Nucleus accumbens (tissue), 56 donors: ENCODE measurements at regions not wholly inside any gene's neighbourhood (a gene's known extent, or its start where the extent isn't known, plus 50 kb on each side); places are given as distances from the start of the nearest gene placed in this dataset.
A peak's percentile ranks its signal among the peaks of the same experiment; 100 is the strongest.

Experiments used
- DNase-seq, 56 donors: peaks; one replicate each; lab custom pipeline; 2025; lab: John Stamatoyannopoulos, UW

DNA sequence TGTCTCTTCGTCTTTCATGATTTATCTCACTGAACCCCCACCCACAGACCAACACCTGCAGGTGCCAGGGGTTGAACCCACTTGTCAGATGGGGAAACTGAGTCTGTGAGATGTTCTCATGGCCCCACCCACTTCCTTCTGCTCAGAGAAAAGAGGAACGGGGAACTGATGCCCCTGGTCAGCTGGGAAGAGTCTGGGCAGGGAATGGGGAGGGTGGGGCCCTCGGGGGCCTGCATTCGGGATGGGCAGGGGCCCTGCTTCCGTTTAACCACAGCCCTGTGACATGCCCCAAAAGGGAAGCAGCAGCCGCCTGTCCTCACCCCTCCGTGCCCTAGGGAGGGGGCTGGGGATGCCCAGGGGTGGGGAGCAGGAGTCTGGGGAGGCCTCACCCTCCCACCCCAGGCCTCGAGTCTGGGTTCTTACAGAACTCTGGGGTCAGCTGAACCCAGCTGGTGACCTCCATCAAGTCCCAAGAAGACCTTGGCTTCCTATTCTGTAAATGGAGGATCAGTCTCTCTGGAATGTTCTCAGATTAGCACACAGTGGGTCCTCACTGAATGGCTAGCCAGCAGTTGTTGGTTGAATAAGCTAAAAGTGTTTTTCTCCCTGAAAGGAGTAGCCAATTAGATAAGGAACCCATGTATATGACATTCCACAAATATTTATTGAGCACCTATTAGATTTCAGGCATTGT, 81.5 kb downstream of the CEBPB start:
- peak in 9 of 56 donors; percentile 7 to 32 (median 14) for DNase-seq

DNA sequence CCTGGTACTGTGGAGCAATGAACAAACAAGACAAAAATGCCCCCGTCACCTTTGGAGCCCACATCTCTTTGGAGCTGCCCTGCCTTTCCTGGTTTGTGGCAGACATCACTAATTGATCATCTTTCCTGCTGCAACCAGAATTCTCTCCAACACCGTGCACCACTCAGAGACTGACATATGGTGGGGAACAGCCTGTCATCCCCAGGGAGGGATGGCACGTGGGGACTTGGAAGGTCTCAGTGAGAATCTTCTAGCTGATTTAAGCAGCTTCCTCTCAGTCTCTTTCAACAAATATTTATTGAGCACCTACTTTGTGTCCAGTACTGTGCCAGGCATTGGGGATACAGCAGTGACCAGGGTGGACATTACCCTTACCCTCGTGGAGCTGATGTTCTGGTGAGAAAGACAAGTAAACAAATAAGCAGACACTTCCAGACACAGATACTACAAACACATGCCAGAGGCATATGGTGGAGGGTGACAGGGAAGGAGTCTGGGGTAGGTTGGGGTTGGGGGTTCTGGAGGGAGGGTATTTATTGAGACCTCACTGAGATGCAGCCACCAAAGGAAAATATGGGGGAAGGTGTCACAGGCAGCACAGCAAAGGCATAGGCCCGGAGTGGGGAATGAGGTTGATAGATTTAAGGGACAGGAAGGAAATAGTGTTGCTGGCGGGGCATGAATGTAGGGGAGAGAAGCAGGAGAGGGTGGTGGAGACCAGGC, 82.3 kb downstream of the CEBPB start:
- DNase-seq, result no peak

DNA sequence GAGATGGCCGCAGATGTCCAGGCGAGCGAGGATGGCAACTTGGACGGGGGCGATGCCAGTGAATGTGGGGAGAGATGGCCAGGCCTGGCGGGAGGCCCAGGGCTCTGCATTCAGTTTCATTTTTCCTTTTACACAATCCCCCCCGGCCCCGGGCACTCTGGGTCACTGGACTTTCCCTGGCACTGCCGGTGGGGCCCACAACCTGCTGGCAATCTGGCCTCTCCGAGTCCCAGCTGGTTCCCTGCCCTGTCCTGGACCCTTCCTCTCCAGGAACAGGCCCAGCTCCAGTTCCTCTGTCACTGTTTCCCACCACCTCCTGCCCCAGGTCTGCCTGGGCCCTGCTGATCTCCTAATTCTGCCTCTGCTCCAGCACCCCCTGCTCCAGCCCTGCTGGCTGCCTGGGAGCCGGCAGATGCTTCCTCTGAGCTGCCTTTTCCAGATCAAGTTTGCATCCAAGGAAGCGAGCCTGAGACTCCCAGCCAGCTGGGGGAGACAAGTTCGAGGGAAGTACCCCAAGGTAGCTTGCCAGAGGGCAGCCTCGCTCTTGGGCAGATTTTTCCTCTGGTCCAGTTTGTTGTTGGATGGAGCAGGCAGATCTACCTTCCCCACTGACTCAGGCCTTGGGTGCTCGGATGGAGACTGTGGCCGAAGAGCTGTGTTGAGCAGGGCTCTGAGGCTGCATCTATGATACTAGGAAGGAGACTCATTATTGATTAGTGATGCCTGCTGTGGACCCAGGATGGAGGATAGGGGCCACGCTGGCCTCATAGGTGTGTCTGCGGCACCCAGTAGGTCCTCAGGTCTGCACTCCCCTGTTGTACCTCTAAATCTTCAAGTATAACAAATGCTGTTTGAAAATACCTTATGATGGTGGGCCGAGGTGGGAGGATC, 83.2 kb downstream of the CEBPB start:
- DNase-seq, result peak in 17 of 56 donors; percentile 13 to 57 (median 26)

DNA sequence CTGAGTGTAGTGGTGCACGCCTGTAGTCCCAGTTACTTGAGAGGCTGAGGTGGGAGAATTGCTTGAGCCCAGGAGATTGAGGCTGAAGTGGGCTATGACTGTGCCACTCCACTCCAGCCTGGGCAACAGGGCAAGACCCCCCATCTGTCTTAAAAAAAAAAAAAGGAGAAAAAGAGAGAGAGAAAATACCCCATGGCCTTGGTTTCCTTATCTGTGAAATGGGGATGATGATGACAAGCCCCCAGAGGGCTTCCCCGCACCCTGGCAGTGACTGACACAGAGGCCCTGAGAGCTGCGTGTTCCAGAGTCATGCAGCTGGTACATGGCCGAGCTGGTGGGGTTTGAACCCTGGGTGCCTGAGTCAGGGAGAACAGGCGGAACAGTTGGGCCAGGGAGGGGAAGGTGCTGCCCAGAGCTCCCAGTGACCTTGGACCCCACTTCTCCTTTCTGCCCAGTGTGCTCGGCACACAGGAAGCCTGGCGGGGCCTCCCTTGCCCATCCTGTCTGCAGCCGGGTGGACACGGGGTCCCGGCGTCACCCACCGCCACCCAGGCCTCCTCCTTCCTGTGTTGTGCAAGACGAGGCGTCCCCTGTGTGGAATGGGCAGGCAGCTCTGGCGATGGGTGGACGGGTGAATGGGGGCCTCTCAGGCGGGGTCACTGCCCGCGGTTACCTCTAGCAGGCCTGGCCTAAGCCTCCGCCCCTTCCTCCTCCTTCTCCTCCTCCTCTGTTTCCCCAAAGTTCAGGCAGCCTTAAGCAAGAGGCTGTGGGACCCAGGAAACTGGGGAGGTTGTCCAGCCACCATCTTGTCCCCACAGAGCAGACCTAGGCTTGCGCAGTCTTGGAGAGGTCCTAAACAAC, 84.2 kb downstream of the CEBPB start:
- peak in 41 of 56 donors; percentile 10 to 79 (median 39) for DNase-seq

DNA sequence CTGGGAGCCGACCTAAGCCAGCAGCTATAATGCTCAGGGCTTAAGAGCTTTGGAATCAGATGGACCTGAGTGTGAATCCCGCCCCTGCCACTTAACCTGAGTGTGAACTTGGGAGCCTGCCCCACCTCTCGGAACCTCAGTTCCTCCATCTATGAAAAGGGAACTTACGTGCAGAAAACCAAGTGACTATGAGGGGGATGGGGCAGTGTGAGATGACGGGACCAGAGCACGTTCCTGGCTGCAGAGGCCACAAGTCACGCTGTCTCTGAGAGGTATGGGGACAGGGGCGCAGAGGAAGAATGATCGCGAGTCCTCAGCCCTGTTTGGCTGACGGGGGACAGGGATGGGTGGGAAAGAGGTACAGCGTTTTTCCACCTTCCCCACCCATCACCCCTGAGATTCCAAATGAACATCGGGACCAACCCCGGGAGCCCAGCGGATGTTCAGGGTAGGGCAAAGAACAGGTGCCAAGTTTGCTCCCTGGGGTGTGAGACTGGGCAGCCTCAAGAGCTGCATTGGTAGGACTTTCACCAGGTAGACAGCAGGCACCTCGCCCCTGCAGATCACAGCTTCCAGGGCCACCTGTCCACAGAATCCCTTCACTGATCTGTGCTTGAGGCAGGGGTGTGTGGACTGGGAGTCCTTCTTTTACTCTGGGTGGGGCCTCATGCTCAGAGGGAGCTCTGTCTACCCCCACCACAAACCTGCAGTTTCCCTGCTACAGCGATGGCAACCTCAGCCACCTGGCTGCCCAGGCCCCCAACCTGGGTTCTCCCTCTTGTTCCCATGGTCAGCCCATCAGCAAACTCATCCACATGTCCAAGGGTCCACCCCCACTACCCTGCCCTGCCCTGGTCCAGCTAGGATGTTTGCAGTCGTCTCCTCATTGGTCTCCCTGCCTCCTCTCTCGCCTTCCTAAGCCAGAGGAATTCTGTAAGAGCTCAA, 85.8 kb downstream of the CEBPB start:
- DNase-seq, result peak in 3 of 56 donors; percentile 3 to 9 (median 9)

DNA sequence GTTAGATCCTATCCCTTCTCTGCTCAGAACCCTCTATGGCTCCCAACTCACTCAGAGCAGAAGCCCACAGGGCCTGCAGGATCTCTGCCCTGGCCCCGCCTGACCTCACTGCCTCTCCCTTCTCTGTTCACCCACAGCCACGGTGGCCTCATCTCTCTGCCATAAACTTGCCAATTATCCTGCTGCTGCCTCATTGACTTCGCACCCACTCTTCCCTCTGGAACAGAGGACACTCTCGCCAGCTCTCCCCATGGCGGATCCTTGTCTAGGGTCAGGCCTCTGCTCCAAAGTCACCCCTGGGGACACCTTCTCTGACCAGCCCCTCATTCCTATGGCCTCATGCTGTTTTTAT, 86.4 kb downstream of the CEBPB start:
- no peak for DNase-seq

DNA sequence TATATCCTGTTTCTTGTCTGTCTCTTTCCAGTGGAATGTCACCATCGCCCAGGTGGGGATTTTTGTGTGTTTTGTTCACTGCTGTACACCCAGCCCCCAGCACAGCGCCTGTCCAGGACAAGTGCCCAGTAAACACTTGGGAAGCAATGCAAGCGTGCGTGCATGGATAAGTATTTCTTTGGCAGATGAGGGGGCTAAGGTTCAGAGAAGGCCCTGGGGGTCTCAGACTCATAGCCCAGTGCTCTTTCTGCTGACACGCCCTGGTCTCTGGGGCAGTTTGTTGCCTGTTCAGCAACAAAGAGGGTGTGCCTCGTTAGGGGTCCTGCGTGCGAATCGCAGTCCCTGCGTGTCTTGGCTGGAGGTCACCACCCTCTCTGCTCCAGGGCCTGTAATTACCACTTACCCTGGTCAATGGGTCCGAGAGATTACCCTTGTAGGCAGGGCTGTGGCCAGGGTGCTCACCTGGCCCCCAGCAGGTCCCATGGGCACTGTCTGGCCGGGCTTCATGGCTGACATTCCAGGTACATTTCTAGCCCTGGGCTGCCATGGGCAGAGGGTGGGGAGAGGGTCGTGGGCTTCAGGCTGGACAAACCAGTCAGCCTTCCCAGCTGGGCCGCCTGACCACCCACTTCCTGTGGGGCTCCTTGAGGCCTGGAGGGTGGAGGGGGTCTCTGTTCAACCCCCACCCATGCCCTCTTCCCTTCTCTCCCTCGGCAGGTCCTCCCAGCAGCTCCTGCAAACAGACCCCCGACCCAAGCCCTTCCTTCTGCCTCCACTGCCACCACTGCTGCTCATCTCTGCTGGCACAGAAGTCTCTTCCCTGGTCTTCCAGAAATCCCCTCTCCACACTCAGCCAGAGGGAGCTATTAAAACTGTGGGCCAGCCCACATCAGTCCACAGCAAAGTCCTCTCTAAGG, 87.1 kb downstream of the CEBPB start:
- no peak for DNase-seq

DNA sequence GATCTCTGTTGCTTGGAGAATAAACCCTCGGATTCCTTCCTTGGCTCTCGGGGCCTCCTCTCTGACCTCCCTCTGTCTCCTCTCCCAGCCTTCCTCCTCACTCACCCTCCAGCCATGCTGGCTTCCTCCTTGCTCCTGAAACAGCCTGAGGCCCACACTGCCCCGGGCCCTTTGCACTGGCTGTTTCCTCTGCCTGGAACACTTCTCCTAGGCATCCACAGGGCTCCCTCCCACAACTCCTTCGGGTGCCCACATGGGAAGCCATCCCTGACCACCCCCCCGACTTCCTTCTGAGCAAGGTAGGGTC, 87.7 kb downstream of the CEBPB start:
- DNase-seq, result no peak

DNA sequence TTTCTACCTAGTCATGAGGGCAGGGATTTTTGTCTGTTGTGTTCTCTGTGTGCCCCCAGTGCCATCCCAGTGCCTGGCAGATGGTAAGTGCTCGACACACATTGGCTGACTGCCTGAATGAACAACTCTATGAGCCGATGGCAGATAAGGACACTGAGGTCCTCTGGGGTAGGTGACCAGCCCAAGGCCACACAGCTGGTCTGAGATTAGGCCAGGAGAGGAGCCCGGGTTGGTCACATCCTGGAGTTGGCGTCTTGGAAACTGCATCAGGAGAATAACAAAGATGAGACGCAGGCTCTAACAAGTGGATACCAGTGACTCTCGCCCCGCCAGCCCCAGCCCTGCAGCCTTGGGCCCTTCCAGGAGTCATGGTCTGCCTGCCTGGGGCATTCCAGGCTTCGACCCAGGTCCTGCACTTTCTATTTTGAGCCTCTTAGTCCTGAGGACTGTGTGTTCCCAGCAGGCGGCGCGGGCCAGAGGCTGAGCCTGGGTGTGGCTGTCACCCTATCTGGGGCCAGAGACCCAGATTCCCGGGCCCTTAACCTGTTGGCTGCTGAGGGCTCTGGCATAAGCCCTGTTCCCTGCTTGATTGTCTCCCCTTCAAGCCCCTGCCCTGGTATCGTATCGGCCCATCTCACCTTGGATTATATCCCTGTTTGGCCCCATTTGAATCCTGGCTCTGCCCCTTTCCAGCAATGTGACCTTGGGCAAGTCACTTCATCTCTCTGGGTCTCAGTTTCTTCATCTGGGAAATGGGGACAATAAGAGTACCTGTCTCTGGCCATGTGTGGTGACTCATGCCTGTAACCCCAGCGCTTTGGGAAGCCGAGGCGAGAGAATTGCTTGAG, 88.3 kb downstream of the CEBPB start:
- no peak for DNase-seq

DNA sequence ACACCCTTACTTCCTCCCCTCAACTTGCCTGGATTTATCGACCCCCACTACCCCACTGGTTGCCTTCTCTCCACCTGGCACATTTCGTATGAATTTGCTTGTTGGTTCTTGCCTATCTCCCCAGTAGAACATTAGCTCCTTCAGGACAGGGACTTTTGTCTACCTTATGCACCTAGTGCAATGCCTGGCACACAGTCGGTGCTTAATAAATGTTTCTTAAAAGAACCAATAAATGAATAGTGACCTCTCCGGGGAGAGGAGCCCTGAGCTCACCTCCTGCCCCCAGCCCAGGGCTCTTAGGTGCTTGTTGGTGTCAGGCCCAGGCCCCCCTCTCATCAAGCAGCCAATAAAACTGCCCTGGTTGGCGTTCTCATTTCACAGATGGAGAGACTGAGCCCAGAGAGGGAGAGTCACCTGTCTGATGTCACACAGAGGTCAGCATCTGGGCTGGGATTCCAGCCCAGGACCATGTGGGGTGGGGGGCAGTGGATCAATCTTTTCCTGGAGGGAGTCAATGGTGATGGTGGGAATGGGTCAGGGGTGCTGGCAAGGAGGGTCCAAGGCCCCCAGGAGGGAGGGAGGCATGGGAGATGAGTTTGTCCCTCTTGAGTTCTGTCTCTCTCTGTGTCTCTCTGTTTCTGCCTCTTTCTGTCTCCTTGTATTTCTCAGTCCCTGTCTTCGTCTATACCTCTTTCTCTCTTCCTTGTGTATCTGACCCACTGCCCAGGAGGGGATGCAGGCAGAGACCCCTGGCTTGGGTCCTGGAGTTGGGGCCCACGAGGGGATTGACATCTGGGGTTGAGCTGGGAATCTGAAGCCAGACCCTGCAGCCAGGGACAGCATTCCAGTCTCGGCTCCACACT, 89.6 kb downstream of the CEBPB start:
- DNase-seq, result no peak

DNA sequence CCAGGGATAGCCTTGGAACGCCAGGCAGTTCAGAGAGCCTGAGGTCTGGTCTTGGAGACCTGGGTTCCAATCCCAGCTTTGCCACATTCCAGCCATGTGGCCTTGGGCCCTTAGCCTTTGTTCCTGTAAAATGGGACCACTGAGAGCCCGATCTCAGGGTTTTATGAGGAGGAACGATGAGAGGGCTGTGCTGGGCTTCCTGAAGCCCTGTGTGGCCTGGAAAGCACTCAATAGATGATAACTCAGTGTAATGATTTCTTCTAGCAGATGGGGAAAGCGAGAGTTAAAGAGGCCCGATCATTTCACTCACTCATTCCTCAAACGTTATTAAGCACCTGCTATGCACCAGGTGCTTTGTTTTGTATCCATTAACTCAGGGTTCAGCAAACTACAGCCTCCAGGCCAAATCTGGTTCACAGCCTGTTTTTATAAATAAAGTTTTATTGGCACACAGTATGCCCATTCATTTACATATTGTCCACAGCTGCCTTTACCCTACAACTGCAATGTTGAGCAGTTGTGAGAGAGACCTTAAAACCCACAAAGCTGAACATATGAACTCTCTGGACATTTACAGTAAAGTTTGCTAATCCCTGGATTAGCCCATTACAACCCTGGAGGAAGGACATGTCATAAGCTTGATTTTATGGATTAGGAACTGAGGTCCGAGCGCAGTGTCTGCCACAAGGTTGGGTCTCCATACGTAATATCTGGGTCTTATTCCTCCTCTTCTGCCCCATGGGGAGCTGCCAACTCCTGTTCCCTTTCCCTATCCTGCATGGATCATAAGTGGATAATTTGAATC, 90.4 kb downstream of the CEBPB start:
- no peak for DNase-seq

DNA sequence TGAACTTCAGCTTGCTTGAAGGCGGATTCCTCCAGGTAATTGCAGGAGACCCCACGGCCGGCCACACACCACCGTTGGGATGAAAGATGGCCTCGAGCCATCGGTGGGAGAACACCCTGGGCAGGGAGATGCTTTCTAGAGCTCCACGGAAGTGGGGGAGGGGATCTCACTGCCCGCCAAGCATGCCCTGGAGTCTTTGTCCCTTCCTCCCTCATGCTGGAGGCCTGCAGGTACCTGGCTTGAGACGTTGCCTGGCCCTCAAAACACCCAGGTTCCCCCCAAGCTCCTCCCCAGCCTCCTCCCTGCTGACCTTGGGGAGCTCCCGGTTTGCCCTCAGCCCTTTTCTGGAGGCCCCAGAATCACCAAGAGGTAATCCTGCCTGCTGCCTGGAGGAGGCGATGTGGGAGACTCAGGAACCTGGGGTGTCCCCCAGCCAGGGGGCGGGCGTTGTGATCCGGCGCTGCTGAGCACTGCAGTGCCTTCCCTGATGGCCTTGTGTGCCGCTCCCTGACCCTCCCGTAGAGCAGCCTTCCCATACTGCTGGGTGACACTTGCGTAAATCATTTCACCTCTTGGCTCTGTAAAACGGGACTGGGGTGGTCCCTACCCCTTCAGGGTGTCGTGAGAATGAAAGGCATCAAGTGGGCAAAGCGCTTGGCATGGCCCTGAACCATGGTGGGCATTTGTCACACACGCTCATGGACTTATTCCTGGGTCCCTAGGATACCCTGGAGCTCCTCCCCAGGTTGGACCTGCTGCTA, 91.4 kb downstream of the CEBPB start:
- no peak for DNase-seq

DNA sequence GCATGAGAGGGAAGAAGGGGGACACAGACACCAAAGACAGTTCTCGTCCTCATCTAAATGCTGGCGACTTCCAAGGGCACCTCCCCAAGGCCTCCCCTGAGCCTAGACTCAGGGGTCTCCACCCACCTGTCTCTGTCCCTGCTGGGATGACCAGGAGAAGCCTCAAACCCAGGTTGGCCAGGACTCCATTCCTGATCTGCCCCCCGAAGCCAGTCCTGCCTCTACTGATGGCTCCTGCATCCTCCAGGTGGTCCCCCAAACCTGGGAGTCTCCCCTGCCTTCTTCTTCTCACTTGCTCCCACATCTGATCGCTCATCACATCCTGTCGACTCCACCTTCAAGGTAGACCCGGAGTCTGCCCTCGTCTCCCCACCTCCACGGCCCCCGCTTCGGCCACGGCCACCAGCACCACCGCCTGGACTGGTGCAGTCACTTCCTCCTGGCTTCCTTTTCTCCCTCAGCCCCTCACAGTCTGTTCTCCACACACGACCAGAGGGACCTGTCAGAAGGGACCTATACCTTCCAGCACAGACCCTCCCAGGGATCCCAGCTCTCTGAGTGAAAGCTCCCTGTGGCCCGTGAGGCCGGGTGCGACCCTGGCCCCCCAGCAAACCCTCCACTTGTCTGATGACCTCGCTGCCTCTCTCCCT, 92.1 kb downstream of the CEBPB start:
- no peak for DNase-seq

DNA sequence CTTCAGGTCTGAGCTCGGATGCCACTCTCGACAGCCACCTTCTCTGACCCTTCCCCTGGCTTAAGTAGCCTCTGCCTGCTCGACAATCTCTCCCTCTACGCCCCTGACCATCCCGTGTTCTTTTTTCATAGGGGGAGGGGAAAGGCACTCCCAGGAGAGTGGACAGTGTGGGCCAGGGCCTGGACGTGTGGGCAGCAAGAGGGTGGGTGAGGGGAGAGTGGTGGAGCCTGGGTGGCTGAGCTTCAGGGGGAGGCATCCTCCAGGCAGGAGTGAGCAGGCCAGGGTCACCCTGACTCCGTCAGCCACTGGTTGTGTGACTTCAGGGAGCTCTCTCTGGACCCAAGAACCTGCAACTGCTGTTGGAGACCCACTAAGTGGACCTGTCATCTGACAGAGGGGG, 92.7 kb downstream of the CEBPB start:
- no peak for DNase-seq
